WTC11 (cell line): ENCODE measurements at regions not wholly inside any gene's neighbourhood (a gene's known extent, or its start where the extent isn't known, plus 50 kb on each side); places are given as distances from the start of the nearest gene placed in this dataset.

Source experiments
- ATAC-seq: fragments of 200-7000 bp; cut with Tn5 transposase; 2 replicates; pipeline ENCODE4 v1.10.0; 2021; ENCODE audit warnings: mild to moderate bottlenecking, moderate library complexity
- CTCF ChIA-PET: fragments of 300-600 bp; sonication (Branson Sonifier 250); formaldehyde crosslinking; loops from one replicate; lab custom pipeline; 2021; ENCODE audit warnings: antibody characterized with exemption; lab: Charles Lee
- POLR2A ChIA-PET: fragments of 350-600 bp; sonication (Branson Sonifier 250); formaldehyde crosslinking; loops from one replicate; lab custom pipeline; 2021; ENCODE audit warnings: antibody characterized with exemption; lab: Charles Lee
- DNase-seq: peaks from one replicate; pipeline ENCODE4 v3.0.0; 2021; ENCODE audit warnings: low spot score
- H3K27ac Mint-ChIP-seq: 2 replicates; pipeline ENCODE4 v1.8.0; 2021; ENCODE audit warnings: mixed read lengths
- H3K27me3 Mint-ChIP-seq: 2 replicates; pipeline ENCODE4 v1.8.0; 2021; ENCODE audit warnings: low read depth, mild to moderate bottlenecking, moderate library complexity, mixed read lengths
- H3K36me3 Mint-ChIP-seq: 2 replicates; pipeline ENCODE4 v1.8.0; 2021; ENCODE audit warnings: mixed read lengths
- H3K4me1 Mint-ChIP-seq: 2 replicates; pipeline ENCODE4 v1.8.0; 2022; ENCODE audit warnings: mixed read lengths
- H3K4me3 Mint-ChIP-seq: 2 replicates; pipeline ENCODE4 v1.8.0; 2021; ENCODE audit warnings: mild to moderate bottlenecking, moderate library complexity, mixed read lengths
- H3K9me3 Mint-ChIP-seq: 2 replicates; pipeline ENCODE4 v1.8.0; 2021; ENCODE audit warnings: mixed read lengths
- ELF4 ChIP-seq: sonication (generic); formaldehyde crosslinking; IDR thresholded peaks from 2 replicates; pipeline ENCODE4 v1.8.1; 2022; ENCODE audit warnings: low read depth, mild to moderate bottlenecking, moderate library complexity, missing genetic modification reagents
- FOXP1 ChIP-seq: sonication (generic); formaldehyde crosslinking; IDR thresholded peaks from 2 replicates; pipeline ENCODE4 v1.8.0; 2022; ENCODE audit warnings: missing genetic modification reagents, mild to moderate bottlenecking, moderate library complexity, borderline replicate concordance
- NR1H2 ChIP-seq: sonication (generic); formaldehyde crosslinking; IDR thresholded peaks from 2 replicates; pipeline ENCODE4 v1.9.0; 2021; ENCODE audit warnings: mild to moderate bottlenecking, moderate library complexity, missing genetic modification reagents
- RORB ChIP-seq: fragments of 250-450 bp; sonication (Bioruptor Pico); IDR thresholded peaks from 2 replicates; pipeline ENCODE4 v1.9.0; 2021; ENCODE audit warnings: mild to moderate bottlenecking
- SOX15 ChIP-seq: fragments of 250-450 bp; sonication (Bioruptor Pico); IDR thresholded peaks from 2 replicates; pipeline ENCODE4 v1.9.0; 2021; ENCODE audit warnings: mild to moderate bottlenecking
- TP53 ChIP-seq: sonication (generic); formaldehyde crosslinking; IDR thresholded peaks from 2 replicates; pipeline ENCODE4 v1.8.1; 2023; ENCODE audit warnings: mild to moderate bottlenecking, missing genetic modification reagents
- TF ChIP-seq, protein P1 (sequence below): sonication (generic); formaldehyde crosslinking; IDR thresholded peaks from 2 replicates; pipeline ENCODE4 v1.8.1; 2022; ENCODE audit warnings: low read depth, mild to moderate bottlenecking, moderate library complexity, missing genetic modification reagents, borderline replicate concordance
- TF ChIP-seq, protein P2 (sequence below): sonication (generic); formaldehyde crosslinking; IDR thresholded peaks from 2 replicates; pipeline ENCODE4 v1.8.1; 2023; ENCODE audit warnings: mild to moderate bottlenecking, missing genetic modification reagents, moderate library complexity
- TF ChIP-seq, protein P3 (sequence below): sonication (generic); formaldehyde crosslinking; IDR thresholded peaks from 2 replicates; pipeline ENCODE4 v1.8.1; 2023; ENCODE audit warnings: mild to moderate bottlenecking, missing genetic modification reagents
- TF ChIP-seq, protein P4 (sequence below): sonication (generic); formaldehyde crosslinking; IDR thresholded peaks from 2 replicates; pipeline ENCODE4 v1.8.0; 2023; ENCODE audit warnings: missing genetic modification reagents
- TF ChIP-seq, protein P5 (sequence below): sonication (generic); formaldehyde crosslinking; IDR thresholded peaks from 2 replicates; pipeline ENCODE4 v1.8.0; 2022; ENCODE audit warnings: mild to moderate bottlenecking, missing genetic modification reagents
- TF ChIP-seq, protein P6 (sequence below): sonication (generic); formaldehyde crosslinking; conservative IDR thresholded peaks from 2 replicates; pipeline ENCODE4 v1.8.1; 2022; ENCODE audit warnings: mild to moderate bottlenecking, missing genetic modification reagents
- TF ChIP-seq, protein P7 (sequence below): sonication (generic); formaldehyde crosslinking; IDR thresholded peaks from 2 replicates; pipeline ENCODE4 v1.8.1; 2022; ENCODE audit warnings: mild to moderate bottlenecking, missing genetic modification reagents, moderate library complexity, borderline replicate concordance

DNA sequence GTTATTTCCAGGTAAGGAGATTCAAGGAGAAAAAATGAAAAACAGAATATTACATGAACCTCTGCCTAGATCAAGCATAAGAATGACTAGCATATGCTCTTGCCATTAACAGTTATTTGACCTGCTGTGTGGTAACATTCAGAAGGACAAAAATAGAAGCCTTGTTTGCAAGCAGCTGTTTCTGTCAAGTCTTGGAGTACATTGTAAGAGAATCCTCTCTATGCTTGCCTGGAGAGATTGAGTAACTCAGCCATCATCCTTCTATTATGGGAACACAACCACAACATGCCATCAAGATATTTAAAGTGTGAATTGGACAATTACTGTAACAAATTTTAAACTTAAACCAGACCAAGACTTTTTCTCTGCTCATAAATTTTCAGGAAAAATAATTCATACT is 1054.4 kb downstream of the NLGN4Y start (continued):
- TF ChIP-seq, protein P1, sequence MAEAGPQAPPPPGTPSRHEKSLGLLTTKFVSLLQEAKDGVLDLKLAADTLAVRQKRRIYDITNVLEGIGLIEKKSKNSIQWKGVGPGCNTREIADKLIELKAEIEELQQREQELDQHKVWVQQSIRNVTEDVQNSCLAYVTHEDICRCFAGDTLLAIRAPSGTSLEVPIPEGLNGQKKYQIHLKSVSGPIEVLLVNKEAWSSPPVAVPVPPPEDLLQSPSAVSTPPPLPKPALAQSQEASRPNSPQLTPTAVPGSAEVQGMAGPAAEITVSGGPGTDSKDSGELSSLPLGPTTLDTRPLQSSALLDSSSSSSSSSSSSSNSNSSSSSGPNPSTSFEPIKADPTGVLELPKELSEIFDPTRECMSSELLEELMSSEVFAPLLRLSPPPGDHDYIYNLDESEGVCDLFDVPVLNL (CRISPR knock-in tag): no peak
- TF ChIP-seq, protein P2, sequence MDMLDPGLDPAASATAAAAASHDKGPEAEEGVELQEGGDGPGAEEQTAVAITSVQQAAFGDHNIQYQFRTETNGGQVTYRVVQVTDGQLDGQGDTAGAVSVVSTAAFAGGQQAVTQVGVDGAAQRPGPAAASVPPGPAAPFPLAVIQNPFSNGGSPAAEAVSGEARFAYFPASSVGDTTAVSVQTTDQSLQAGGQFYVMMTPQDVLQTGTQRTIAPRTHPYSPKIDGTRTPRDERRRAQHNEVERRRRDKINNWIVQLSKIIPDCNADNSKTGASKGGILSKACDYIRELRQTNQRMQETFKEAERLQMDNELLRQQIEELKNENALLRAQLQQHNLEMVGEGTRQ (CRISPR knock-in tag): no peak
- TF ChIP-seq TP53 (no peak), NR1H2 (CRISPR knock-in tag) (no peak)
- TF ChIP-seq, protein P3, sequence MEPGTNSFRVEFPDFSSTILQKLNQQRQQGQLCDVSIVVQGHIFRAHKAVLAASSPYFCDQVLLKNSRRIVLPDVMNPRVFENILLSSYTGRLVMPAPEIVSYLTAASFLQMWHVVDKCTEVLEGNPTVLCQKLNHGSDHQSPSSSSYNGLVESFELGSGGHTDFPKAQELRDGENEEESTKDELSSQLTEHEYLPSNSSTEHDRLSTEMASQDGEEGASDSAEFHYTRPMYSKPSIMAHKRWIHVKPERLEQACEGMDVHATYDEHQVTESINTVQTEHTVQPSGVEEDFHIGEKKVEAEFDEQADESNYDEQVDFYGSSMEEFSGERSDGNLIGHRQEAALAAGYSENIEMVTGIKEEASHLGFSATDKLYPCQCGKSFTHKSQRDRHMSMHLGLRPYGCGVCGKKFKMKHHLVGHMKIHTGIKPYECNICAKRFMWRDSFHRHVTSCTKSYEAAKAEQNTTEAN (CRISPR knock-in tag): no peak

DNA sequence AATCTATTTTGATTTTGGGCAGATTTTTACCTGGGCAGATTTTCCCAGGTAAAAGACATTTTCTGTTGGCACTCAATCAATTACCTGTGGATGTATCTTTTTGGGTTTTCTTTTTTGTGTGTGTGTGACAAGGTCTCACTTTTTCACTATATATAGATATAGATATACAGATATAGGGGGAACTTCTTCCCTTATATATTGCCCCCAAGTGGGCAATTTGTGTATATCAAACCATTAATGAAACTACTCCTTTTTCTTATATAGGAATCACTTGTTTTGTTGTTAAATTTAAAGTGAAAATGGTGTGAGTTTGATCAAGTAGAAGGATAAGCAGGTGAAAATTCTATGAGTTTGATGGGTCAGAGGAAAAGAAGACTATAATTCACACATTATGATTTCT is 1054.9 kb downstream of the NLGN4Y start:
- H3K27me3 Mint-ChIP-seq: 0 out of 2 replicates have a peak, but pooled peaks cover 2% of the 10 kb centered on the region

DNA sequence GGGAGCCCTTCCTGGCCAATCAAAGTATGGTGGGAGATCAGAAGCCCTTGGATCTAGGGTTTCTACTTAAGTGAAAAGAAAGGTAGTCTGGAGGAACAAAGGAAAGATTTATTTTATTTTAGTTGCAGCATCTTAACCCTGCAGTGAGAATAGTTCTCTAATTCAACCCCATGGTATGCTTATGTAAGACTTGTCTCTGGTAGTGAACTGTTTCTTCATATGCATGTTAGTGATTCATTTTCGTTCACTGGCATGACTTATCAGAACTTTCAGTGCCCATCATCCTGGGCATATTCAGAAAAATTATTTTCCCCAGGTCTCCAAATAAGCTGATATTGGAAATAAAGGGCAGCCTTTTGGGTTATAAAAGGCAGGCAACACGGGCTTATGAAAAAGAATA is 1058.8 kb downstream of the NLGN4Y start:
- peaks cover 13% of the 10 kb centered on the region for H3K36me3 Mint-ChIP-seq
- H3K27ac Mint-ChIP-seq: no peak overlapping the region
- ChIA-PET POLR2A (no interaction called here), CTCF (no interaction called here)
- no peak for DNase-seq
- H3K4me1 Mint-ChIP-seq: peaks cover 15% of the 10 kb centered on the region
- peaks cover 21% of the 10 kb centered on the region for H3K27me3 Mint-ChIP-seq
- ATAC-seq: no peak
- H3K4me3 Mint-ChIP-seq: no peak overlapping the region
- no peak for TF ChIP-seq TP53
- TF ChIP-seq, protein P4, sequence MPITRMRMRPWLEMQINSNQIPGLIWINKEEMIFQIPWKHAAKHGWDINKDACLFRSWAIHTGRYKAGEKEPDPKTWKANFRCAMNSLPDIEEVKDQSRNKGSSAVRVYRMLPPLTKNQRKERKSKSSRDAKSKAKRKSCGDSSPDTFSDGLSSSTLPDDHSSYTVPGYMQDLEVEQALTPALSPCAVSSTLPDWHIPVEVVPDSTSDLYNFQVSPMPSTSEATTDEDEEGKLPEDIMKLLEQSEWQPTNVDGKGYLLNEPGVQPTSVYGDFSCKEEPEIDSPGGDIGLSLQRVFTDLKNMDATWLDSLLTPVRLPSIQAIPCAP (CRISPR knock-in tag): no peak
- TF ChIP-seq ELF4 (CRISPR knock-in tag): no peak
- no peak for TF ChIP-seq FOXP1 (CRISPR knock-in tag)
- TF ChIP-seq, protein P5, sequence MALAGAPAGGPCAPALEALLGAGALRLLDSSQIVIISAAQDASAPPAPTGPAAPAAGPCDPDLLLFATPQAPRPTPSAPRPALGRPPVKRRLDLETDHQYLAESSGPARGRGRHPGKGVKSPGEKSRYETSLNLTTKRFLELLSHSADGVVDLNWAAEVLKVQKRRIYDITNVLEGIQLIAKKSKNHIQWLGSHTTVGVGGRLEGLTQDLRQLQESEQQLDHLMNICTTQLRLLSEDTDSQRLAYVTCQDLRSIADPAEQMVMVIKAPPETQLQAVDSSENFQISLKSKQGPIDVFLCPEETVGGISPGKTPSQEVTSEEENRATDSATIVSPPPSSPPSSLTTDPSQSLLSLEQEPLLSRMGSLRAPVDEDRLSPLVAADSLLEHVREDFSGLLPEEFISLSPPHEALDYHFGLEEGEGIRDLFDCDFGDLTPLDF (CRISPR knock-in tag): no peak
- TF ChIP-seq SOX15 (CRISPR knock-in tag): no peak
- TF ChIP-seq, protein P3 (CRISPR knock-in tag): no peak
- no peak for TF ChIP-seq RORB (CRISPR knock-in tag)
- TF ChIP-seq, protein P6, sequence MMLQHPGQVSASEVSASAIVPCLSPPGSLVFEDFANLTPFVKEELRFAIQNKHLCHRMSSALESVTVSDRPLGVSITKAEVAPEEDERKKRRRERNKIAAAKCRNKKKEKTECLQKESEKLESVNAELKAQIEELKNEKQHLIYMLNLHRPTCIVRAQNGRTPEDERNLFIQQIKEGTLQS: no peak
- peaks cover 7% of the 10 kb centered on the region; the same call in 1 of the 2 replicates for H3K9me3 Mint-ChIP-seq

More for the DNA sequence above, 1054.9 kb downstream of the NLGN4Y start:
- H3K4me3 Mint-ChIP-seq: no peak overlapping the region
- H3K4me1 Mint-ChIP-seq: peaks cover 14% of the 10 kb centered on the region
- H3K36me3 Mint-ChIP-seq: peaks cover 6% of the 10 kb centered on the region; the same call in 1 of the 2 replicates
- ChIA-PET CTCF (interaction anchor here (1.0 kb wide), 1 partner anchor 69 kb away, joined by 3 read pairs; no protein-coding TSS in a partner anchor), POLR2A (no interaction called here)
- no peak for DNase-seq
- TF ChIP-seq, protein P7, sequence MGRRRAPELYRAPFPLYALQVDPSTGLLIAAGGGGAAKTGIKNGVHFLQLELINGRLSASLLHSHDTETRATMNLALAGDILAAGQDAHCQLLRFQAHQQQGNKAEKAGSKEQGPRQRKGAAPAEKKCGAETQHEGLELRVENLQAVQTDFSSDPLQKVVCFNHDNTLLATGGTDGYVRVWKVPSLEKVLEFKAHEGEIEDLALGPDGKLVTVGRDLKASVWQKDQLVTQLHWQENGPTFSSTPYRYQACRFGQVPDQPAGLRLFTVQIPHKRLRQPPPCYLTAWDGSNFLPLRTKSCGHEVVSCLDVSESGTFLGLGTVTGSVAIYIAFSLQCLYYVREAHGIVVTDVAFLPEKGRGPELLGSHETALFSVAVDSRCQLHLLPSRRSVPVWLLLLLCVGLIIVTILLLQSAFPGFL (CRISPR knock-in tag): no peak
- no peak overlapping the region for H3K27ac Mint-ChIP-seq
- no peak for ATAC-seq
- H3K9me3 Mint-ChIP-seq: peaks cover 15% of the 10 kb centered on the region
